ENCODE measurements at regions not wholly inside any gene's neighbourhood (a gene's known extent, or its start where the extent isn't known, plus 50 kb on each side); places are given as distances from the start of the nearest gene placed in this dataset.
A peak's percentile ranks its signal among the peaks of the same experiment; 100 is the strongest.

DNA sequence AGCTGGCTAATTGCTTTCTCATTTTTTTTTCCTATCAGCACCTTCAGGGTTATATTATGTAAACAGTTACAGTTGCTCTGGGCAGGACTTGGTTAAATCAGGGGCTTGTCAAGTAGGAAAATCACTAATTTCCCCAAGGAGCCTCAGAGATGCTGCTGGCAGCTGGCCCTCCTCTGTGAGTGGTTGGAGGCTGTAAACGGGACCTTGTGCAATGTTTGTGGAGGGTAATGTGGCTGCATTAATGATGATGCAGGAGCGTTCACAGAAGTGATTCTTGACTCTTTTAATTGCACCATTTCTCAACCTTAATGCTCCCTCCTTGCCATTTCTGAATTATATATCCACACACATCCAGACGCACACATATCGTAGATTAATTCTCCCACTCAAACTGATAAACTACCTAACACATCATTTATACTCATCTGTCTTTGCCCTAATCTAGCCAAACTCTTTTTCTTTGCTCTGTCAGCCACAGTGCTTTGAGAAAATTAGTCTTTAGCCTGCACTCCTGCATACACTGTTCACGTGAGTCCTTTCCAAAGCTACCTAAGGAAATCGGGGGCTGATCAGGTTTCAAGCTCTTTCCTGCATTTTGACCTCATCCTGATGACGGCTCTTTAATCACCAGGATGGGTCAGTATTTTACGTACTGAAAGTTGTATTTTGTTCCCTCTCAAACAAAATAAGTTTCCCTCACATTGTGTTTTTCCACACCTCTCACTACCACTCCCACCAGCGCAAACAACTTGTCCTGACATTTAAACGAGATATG lies 154.4 kb upstream of the PIRT start:
- peak; percentile 14 to 58 (median 18) for DNase-seq

DNA sequence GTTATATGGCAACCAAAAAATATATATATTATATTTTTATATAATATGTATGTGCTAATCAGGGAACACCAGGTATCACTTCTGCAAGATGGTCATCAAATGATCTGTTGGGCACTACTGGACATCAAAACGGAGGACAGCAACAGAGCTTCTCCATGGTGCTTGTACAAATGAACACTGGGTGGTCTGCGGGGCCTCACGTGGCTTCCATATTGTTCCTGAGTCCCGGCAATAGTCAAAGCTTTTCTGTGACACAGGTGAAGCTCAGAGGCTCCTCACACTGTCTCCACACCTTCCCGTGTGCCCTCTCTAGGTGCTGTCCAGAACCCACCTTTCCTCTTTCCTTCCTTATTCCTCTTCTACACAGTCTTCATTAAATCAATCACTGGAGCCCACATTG lies 149.9 kb upstream of the PIRT start:
- no peak overlapping the region for H3K4me3 ChIP-seq
- ATAC-seq (ENCODE audit: insufficient read depth, low FRiP score) (no peak), DNase-seq (no peak)
- H3K27me3 ChIP-seq (ENCODE audit: control insufficient read depth in 3 of 3, insufficient read depth in 3 of 3, low read length in 2 of 3), result peaks cover 0 to 6% (median 0%) of the 10 kb centered on the region in 3 donors
- H3K9me3 ChIP-seq (ENCODE audit: control insufficient read depth in 4 of 4, insufficient read depth in 3 of 4, low read length in 3 of 4), result no peaks in the 10 kb centered on the region
- H3K9ac ChIP-seq (ENCODE audit: insufficient read depth in 1 of 2, low read length in 2 of 2), result no peak overlapping the region
- H3K27ac ChIP-seq (ENCODE audit: low read depth in 1 of 2, low read length in 1 of 2), result no peak overlapping the region
- 85 to 87% methylated on average over 5 of the region's 5 CpGs for WGBS, 2 donors
- no peaks in the 10 kb centered on the region for H3K36me3 ChIP-seq (ENCODE audit: control insufficient read depth in 4 of 4, insufficient read depth in 4 of 4, low read length in 4 of 4)
- TF ChIP-seq, protein P1, sequence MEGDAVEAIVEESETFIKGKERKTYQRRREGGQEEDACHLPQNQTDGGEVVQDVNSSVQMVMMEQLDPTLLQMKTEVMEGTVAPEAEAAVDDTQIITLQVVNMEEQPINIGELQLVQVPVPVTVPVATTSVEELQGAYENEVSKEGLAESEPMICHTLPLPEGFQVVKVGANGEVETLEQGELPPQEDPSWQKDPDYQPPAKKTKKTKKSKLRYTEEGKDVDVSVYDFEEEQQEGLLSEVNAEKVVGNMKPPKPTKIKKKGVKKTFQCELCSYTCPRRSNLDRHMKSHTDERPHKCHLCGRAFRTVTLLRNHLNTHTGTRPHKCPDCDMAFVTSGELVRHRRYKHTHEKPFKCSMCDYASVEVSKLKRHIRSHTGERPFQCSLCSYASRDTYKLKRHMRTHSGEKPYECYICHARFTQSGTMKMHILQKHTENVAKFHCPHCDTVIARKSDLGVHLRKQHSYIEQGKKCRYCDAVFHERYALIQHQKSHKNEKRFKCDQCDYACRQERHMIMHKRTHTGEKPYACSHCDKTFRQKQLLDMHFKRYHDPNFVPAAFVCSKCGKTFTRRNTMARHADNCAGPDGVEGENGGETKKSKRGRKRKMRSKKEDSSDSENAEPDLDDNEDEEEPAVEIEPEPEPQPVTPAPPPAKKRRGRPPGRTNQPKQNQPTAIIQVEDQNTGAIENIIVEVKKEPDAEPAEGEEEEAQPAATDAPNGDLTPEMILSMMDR (IDR thresholded peaks at IDR 0.05; ENCODE audit: control extremely low read depth, extremely low read depth), result no peak
- H3K4me1 ChIP-seq (ENCODE audit: control insufficient read depth in 5 of 5, insufficient read depth in 5 of 5, low read length in 5 of 5), result no peaks in the 10 kb centered on the region

More for the DNA sequence above, 154.4 kb upstream of the PIRT start:
- Histone ChIP-seq H3K4me3 (no peak overlapping the region), H3K27ac (ENCODE audit: low read depth in 1 of 2, low read length in 1 of 2) (no peak overlapping the region), H3K9me3 (ENCODE audit: control insufficient read depth in 4 of 4, insufficient read depth in 3 of 4, low read length in 3 of 4) (no peaks in the 10 kb centered on the region), H3K27me3 (ENCODE audit: control insufficient read depth in 3 of 3, insufficient read depth in 3 of 3, low read length in 2 of 3) (peaks cover 0 to 23% (median 2%) of the 10 kb centered on the region in 3 donors), H3K4me1 (ENCODE audit: control insufficient read depth in 5 of 5, insufficient read depth in 5 of 5, low read length in 5 of 5) (no peaks in the 10 kb centered on the region), H3K36me3 (ENCODE audit: control insufficient read depth in 4 of 4, insufficient read depth in 4 of 4, low read length in 4 of 4) (no peaks in the 10 kb centered on the region), H3K9ac (ENCODE audit: insufficient read depth in 1 of 2, low read length in 2 of 2) (no peak overlapping the region)
- WGBS, 2 donors, result 28 to 38% methylated on average over 10 of the region's 10 CpGs
- no peak for ATAC-seq (ENCODE audit: insufficient read depth, low FRiP score)
- TF ChIP-seq, protein P1 (IDR thresholded peaks at IDR 0.05; ENCODE audit: control extremely low read depth, extremely low read depth), result no peak

DNA sequence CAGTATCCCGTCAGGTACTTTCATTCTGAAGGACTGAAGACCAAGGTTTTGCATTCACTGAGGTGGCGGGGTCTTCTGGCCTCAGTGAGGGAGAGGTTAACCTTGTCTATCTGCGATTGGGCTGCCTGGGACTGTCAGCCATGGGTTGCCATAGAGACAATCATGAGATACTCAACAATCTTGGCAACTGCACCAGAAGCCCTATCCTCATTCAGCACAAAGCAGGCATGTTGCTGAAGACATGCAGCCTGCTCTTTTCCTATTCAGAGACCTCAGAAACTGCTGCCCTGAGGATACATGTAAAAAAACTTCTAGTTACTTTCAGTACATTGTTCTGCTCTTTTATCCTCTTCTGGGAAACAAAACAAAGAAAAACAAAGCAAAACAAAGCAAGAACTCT lies 146.3 kb upstream of the PIRT start:
- Histone ChIP-seq H3K4me1 (ENCODE audit: control insufficient read depth in 5 of 5, insufficient read depth in 5 of 5, low read length in 5 of 5) (no peaks in the 10 kb centered on the region), H3K4me3 (no peak overlapping the region), H3K9me3 (ENCODE audit: control insufficient read depth in 4 of 4, insufficient read depth in 3 of 4, low read length in 3 of 4) (no peaks in the 10 kb centered on the region), H3K27ac (ENCODE audit: low read depth in 1 of 2, low read length in 1 of 2) (no peak overlapping the region), H3K27me3 (ENCODE audit: control insufficient read depth in 3 of 3, insufficient read depth in 3 of 3, low read length in 2 of 3) (peaks cover 0 to 3% (median 0%) of the 10 kb centered on the region in 3 donors), H3K9ac (ENCODE audit: insufficient read depth in 1 of 2, low read length in 2 of 2) (no peak overlapping the region), H3K36me3 (ENCODE audit: control insufficient read depth in 4 of 4, insufficient read depth in 4 of 4, low read length in 4 of 4) (no peaks in the 10 kb centered on the region)
- no peak for ATAC-seq (ENCODE audit: insufficient read depth, low FRiP score)
- peak in 2 of 3 donors; percentile 15 to 23 for DNase-seq
- WGBS, 2 donors, result 74 to 86% methylated on average over 3 of the region's 3 CpGs
- TF ChIP-seq, protein P1 (IDR thresholded peaks at IDR 0.05; ENCODE audit: control extremely low read depth, extremely low read depth), result no peak

Measured in lung (tissue), 11 donors.